HEK293 (cell line): ENCODE measurements at regions not wholly inside any gene's neighbourhood (a gene's known extent, or its start where the extent isn't known, plus 50 kb on each side); places are given as distances from the start of the nearest gene placed in this dataset.

ENCODE experiments used
- CTCF ChIA-PET: fragments of 350-600 bp; formaldehyde crosslinking; extraction: SDS; loops from one replicate; lab custom pipeline; 2021; ENCODE audit warnings: antibody characterized with exemption; lab: Yijun Ruan, JAX
- POLR2A ChIA-PET: fragments of 300-600 bp; formaldehyde crosslinking; extraction: SDS; loops from one replicate; lab custom pipeline; 2020; ENCODE audit warnings: antibody characterized with exemption, inconsistent platforms; lab: Yijun Ruan, JAX
- H3K27ac ChIP-seq: fragments of 200-500 bp; sonication (Bioruptor generic); 2 replicates; pipeline ENCODE4 v1.5.1; 2014; ENCODE audit warnings: low read depth, low read length, control low read depth, inconsistent platforms; ENCODE audit errors: extremely low read depth
- H3K36me3 ChIP-seq, 2 experiments: fragments of 200-500 bp in 1 of 2; sonication (Bioruptor generic) in 1 of 2; 1 replicate in 1 of 2; 2 replicates in 1 of 2; pipeline ENCODE4 v1.5.1; 2014 to 2017; ENCODE audit warnings: inconsistent platforms in 2 of 2, low read length in 2 of 2; ENCODE audit not compliant: control insufficient read depth in 2 of 2, insufficient read depth in 1 of 2
- H3K4me1 ChIP-seq: fragments of 200-500 bp; sonication (Bioruptor generic); 2 replicates; pipeline ENCODE4 v1.5.1; 2014; ENCODE audit warnings: mild to moderate bottlenecking, low read length, inconsistent platforms; ENCODE audit not compliant: control insufficient read depth, insufficient read depth
- H3K4me3 ChIP-seq: 2 replicates; pipeline ENCODE4 v1.5.1; 2011; ENCODE audit warnings: low read depth, mild to moderate bottlenecking, control low read depth, low read length, moderate library complexity
- H3K9me3 ChIP-seq: fragments of 200-500 bp; sonication (Bioruptor generic); 2 replicates; pipeline ENCODE4 v1.5.1; 2014; ENCODE audit warnings: low read depth, low read length, inconsistent platforms; ENCODE audit not compliant: control insufficient read depth, insufficient read depth
- HOXD13 ChIP-seq: sonication (generic); formaldehyde crosslinking; IDR thresholded peaks from 2 replicates; pipeline ENCODE4 v1.8.0; 2022; ENCODE audit warnings: missing genetic modification reagents, borderline replicate concordance
- KLF1 ChIP-seq: fragments of 450-650 bp; formaldehyde crosslinking; IDR thresholded peaks from 2 replicates; pipeline ENCODE4 v1.5.1; 2016; ENCODE audit warnings: missing biosample characterization, missing genetic modification characterization
- MEIS1 ChIP-seq: sonication (generic); formaldehyde crosslinking; IDR thresholded peaks from 2 replicates; pipeline ENCODE4 v1.8.1; 2022; ENCODE audit warnings: missing genetic modification reagents, mild to moderate bottlenecking, borderline replicate concordance
- PRDM6 ChIP-seq: fragments of 450-650 bp; formaldehyde crosslinking; IDR thresholded peaks from 2 replicates; pipeline ENCODE4 v1.5.1; 2017; ENCODE audit warnings: missing biosample characterization, missing genetic modification characterization
- SP3 ChIP-seq: fragments of 450-650 bp; formaldehyde crosslinking; IDR thresholded peaks from 2 replicates; pipeline ENCODE4 v1.5.1; 2016; ENCODE audit warnings: missing biosample characterization, missing genetic modification characterization
- YY2 ChIP-seq: fragments of 450-650 bp; formaldehyde crosslinking; IDR thresholded peaks from 2 replicates; pipeline ENCODE4 v1.5.1; 2016; ENCODE audit warnings: missing biosample characterization, missing genetic modification characterization
- ZBTB1 ChIP-seq: fragments of 450-650 bp; formaldehyde crosslinking; IDR thresholded peaks from 2 replicates; pipeline ENCODE4 v1.5.1; 2016; ENCODE audit warnings: missing biosample characterization, missing genetic modification characterization
- ZNF155 ChIP-seq: fragments of 450-650 bp; formaldehyde crosslinking; IDR thresholded peaks from 2 replicates; pipeline ENCODE4 v1.5.1; 2016; ENCODE audit warnings: missing biosample characterization, missing genetic modification characterization
- ZNF174 ChIP-seq: fragments of 450-650 bp; formaldehyde crosslinking; IDR thresholded peaks from 2 replicates; pipeline ENCODE4 v1.5.0; 2017; ENCODE audit warnings: missing biosample characterization, mild to moderate bottlenecking, missing genetic modification characterization
- ZNF175 ChIP-seq: fragments of 450-650 bp; formaldehyde crosslinking; IDR thresholded peaks from 2 replicates; pipeline ENCODE4 v1.5.1; 2016; ENCODE audit warnings: missing biosample characterization, missing genetic modification characterization
- ZNF248 ChIP-seq: fragments of 450-650 bp; formaldehyde crosslinking; IDR thresholded peaks from 2 replicates; pipeline ENCODE4 v1.5.1; 2017; ENCODE audit warnings: missing biosample characterization, missing genetic modification characterization
- ZNF423 ChIP-seq: fragments of 450-650 bp; formaldehyde crosslinking; IDR thresholded peaks from 2 replicates; pipeline ENCODE4 v1.5.1; 2016; ENCODE audit warnings: missing biosample characterization, missing genetic modification characterization
- ZNF529 ChIP-seq: fragments of 450-650 bp; formaldehyde crosslinking; IDR thresholded peaks from 2 replicates; pipeline ENCODE4 v1.5.1; 2017; ENCODE audit warnings: missing genetic modification characterization, missing biosample characterization; ENCODE audit not compliant: insufficient replicate concordance
- ZNF558 ChIP-seq: fragments of 450-650 bp; formaldehyde crosslinking; IDR thresholded peaks from 2 replicates; pipeline ENCODE4 v1.5.1; 2016; ENCODE audit warnings: missing biosample characterization, missing genetic modification characterization
- ZNF623 ChIP-seq: fragments of 450-650 bp; formaldehyde crosslinking; IDR thresholded peaks from 2 replicates; pipeline ENCODE4 v1.5.1; 2016; ENCODE audit warnings: missing biosample characterization, missing genetic modification characterization
- TF ChIP-seq, protein P1 (sequence below): fragments of 450-650 bp; formaldehyde crosslinking; IDR thresholded peaks from 2 replicates; pipeline ENCODE4 v1.5.1; 2016; ENCODE audit warnings: missing biosample characterization, missing genetic modification characterization
- TF ChIP-seq, protein P2 (sequence below): fragments of 450-650 bp; formaldehyde crosslinking; IDR thresholded peaks from 2 replicates; pipeline ENCODE4 v1.5.1; 2017; ENCODE audit warnings: missing biosample characterization, missing genetic modification characterization
- TF ChIP-seq, protein P3 (sequence below): fragments of 450-650 bp; formaldehyde crosslinking; IDR thresholded peaks from 2 replicates; pipeline ENCODE4 v1.5.1; 2016; ENCODE audit warnings: missing biosample characterization, missing genetic modification characterization, borderline replicate concordance
- TF ChIP-seq, protein P4 (sequence below): fragments of 450-650 bp; formaldehyde crosslinking; IDR thresholded peaks from 2 replicates; pipeline ENCODE4 v1.5.1; 2016; ENCODE audit warnings: missing biosample characterization, missing genetic modification characterization

DNA sequence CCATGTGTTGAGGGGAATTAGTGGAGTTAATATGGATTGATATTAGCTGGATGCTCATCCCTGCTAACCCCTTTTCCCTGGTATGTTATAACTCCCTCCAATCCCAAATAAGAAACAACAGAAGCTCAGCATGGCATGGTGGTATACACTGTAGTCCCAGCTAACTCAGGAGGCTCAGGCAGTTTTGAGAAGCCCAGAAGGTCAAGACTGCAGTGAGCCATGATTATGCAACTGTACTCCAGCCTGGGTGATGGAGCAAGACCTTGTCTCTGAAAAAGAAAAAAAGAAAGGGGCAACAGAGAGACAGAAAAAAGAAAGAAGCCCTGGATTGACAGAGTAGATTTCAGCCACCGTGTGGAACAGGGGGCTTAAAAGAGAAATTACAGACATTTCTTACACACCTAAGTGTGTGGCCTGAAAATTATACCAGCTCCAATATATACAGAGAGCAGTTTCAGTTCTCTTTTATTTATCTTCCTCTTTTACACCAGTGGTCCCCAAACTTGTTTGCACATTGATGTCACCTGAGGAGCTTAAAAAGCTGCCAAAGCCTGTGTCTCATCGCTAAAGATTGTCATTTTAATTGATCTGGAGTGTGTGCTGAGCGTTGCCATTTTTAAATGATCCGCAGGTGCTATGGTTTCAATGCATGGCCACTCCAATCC is 203.6 kb downstream of the UBE2E3 start:
- CTCF ChIA-PET, result interaction anchor here (0.6 kb wide), 1 partner anchor 25 kb away, joined by 3 read pairs; no protein-coding TSS in a partner anchor
- POLR2A ChIA-PET, result no interaction called here
- H3K36me3 ChIP-seq, result no peaks in the 10 kb centered on the region
- TF ChIP-seq ZNF248 (no peak), ZNF175 (tag by site-specific recombination) (no peak), SP3 (no peak), ZNF623 (tag by site-specific recombination) (no peak), ZNF423 (tag by site-specific recombination) (no peak)
- TF ChIP-seq, protein P1, sequence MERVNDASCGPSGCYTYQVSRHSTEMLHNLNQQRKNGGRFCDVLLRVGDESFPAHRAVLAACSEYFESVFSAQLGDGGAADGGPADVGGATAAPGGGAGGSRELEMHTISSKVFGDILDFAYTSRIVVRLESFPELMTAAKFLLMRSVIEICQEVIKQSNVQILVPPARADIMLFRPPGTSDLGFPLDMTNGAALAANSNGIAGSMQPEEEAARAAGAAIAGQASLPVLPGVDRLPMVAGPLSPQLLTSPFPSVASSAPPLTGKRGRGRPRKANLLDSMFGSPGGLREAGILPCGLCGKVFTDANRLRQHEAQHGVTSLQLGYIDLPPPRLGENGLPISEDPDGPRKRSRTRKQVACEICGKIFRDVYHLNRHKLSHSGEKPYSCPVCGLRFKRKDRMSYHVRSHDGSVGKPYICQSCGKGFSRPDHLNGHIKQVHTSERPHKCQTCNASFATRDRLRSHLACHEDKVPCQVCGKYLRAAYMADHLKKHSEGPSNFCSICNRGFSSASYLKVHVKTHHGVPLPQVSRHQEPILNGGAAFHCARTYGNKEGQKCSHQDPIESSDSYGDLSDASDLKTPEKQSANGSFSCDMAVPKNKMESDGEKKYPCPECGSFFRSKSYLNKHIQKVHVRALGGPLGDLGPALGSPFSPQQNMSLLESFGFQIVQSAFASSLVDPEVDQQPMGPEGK (tag by site-specific recombination), result no peak
- H3K9me3 ChIP-seq, result no peaks in the 10 kb centered on the region
- H3K4me3 ChIP-seq, result no peak overlapping the region
- H3K27ac ChIP-seq, result no peak overlapping the region
- H3K4me1 ChIP-seq, result no peaks in the 10 kb centered on the region

GRCh38 chr2:181185421-181185820 is 205.0 kb downstream of the UBE2E3 start:
- Histone ChIP-seq H3K4me3 (no peak overlapping the region), H3K9me3 (no peaks in the 10 kb centered on the region), H3K27ac (no peak overlapping the region), H3K36me3 (no peaks in the 10 kb centered on the region), H3K4me1 (no peaks in the 10 kb centered on the region)
- no peak for TF ChIP-seq ZNF174
- ChIA-PET CTCF (interaction anchor here (0.6 kb wide), 1 partner anchor 74 kb away, joined by 3 read pairs; no protein-coding TSS in a partner anchor), POLR2A (no interaction called here)

GRCh38 chr2:181185948-181186347 is 205.5 kb downstream of the UBE2E3 start:
- Histone ChIP-seq H3K4me3 (no peak overlapping the region), H3K36me3 (no peaks in the 10 kb centered on the region), H3K9me3 (no peaks in the 10 kb centered on the region), H3K4me1 (no peaks in the 10 kb centered on the region), H3K27ac (no peak overlapping the region)
- ChIA-PET POLR2A (no interaction called here), CTCF (interaction anchor here (0.6 kb wide), 1 partner anchor 74 kb away, joined by 3 read pairs; no protein-coding TSS in a partner anchor)
- TF ChIP-seq YY2 (tag by site-specific recombination) (no peak), ZNF558 (no peak), ZBTB1 (tag by site-specific recombination) (no peak), KLF1 (tag by site-specific recombination) (no peak), ZNF155 (tag by site-specific recombination) (no peak), HOXD13 (no peak), MEIS1 (CRISPR knock-in tag) (no peak), PRDM6 (tag by site-specific recombination) (no peak), ZNF529 (tag by site-specific recombination) (no peak)
- TF ChIP-seq, protein P2, sequence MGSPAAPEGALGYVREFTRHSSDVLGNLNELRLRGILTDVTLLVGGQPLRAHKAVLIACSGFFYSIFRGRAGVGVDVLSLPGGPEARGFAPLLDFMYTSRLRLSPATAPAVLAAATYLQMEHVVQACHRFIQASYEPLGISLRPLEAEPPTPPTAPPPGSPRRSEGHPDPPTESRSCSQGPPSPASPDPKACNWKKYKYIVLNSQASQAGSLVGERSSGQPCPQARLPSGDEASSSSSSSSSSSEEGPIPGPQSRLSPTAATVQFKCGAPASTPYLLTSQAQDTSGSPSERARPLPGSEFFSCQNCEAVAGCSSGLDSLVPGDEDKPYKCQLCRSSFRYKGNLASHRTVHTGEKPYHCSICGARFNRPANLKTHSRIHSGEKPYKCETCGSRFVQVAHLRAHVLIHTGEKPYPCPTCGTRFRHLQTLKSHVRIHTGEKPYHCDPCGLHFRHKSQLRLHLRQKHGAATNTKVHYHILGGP, result no peak
- TF ChIP-seq, protein P3, sequence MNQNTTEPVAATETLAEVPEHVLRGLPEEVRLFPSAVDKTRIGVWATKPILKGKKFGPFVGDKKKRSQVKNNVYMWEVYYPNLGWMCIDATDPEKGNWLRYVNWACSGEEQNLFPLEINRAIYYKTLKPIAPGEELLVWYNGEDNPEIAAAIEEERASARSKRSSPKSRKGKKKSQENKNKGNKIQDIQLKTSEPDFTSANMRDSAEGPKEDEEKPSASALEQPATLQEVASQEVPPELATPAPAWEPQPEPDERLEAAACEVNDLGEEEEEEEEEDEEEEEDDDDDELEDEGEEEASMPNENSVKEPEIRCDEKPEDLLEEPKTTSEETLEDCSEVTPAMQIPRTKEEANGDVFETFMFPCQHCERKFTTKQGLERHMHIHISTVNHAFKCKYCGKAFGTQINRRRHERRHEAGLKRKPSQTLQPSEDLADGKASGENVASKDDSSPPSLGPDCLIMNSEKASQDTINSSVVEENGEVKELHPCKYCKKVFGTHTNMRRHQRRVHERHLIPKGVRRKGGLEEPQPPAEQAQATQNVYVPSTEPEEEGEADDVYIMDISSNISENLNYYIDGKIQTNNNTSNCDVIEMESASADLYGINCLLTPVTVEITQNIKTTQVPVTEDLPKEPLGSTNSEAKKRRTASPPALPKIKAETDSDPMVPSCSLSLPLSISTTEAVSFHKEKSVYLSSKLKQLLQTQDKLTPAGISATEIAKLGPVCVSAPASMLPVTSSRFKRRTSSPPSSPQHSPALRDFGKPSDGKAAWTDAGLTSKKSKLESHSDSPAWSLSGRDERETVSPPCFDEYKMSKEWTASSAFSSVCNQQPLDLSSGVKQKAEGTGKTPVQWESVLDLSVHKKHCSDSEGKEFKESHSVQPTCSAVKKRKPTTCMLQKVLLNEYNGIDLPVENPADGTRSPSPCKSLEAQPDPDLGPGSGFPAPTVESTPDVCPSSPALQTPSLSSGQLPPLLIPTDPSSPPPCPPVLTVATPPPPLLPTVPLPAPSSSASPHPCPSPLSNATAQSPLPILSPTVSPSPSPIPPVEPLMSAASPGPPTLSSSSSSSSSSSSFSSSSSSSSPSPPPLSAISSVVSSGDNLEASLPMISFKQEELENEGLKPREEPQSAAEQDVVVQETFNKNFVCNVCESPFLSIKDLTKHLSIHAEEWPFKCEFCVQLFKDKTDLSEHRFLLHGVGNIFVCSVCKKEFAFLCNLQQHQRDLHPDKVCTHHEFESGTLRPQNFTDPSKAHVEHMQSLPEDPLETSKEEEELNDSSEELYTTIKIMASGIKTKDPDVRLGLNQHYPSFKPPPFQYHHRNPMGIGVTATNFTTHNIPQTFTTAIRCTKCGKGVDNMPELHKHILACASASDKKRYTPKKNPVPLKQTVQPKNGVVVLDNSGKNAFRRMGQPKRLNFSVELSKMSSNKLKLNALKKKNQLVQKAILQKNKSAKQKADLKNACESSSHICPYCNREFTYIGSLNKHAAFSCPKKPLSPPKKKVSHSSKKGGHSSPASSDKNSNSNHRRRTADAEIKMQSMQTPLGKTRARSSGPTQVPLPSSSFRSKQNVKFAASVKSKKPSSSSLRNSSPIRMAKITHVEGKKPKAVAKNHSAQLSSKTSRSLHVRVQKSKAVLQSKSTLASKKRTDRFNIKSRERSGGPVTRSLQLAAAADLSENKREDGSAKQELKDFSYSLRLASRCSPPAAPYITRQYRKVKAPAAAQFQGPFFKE (tag by site-specific recombination), result no peak
- TF ChIP-seq, protein P4, sequence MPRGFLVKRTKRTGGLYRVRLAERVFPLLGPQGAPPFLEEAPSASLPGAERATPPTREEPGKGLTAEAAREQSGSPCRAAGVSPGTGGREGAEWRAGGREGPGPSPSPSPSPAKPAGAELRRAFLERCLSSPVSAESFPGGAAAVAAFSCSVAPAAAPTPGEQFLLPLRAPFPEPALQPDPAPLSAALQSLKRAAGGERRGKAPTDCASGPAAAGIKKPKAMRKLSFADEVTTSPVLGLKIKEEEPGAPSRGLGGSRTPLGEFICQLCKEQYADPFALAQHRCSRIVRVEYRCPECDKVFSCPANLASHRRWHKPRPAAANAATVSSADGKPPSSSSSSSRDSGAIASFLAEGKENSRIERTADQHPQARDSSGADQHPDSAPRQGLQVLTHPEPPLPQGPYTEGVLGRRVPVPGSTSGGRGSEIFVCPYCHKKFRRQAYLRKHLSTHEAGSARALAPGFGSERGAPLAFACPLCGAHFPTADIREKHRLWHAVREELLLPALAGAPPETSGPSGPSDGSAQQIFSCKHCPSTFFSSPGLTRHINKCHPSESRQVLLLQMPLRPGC, result no peak
